ENCODE measurements at regions not wholly inside any gene's neighbourhood (a gene's known extent, or its start where the extent isn't known, plus 50 kb on each side); places are given as distances from the start of the nearest gene placed in this dataset.

DNA sequence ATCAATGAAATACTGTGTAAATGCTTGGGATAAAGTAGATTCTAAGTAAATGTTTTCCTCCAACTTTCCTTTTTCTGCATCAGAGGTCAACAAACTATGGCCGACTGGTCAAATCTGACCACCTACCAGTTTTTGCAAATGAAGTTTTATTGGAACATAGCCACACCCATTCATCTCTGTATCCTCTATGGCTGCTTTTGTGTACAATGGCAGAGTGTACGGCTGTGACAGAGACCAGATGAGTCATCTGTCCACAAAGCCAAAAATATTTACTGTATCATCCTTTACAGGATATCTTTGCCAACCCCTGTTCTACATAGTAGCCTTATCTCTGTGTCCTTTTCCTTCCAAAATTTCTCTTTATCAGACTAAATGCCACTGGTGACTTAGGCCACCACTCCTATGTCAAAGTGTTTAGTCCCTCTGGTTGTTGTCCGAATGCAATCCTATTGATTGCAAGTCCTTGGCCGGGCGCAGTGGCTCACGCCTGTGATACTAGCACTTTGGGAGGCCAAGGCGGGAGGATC, 218.4 kb upstream of the KLF4 start:
- TF ChIP-seq ZNF292 (CRISPR knock-in tag; IDR thresholded peaks at IDR 0.05; ENCODE audit: borderline replicate concordance, low read depth) (no peak), TEAD2 (CRISPR knock-in tag; IDR thresholded peaks at IDR 0.05) (no peak)

Measured in HepG2 (cell line).